Liver (tissue), 8 donors: ENCODE measurements at regions not wholly inside any gene's neighbourhood (a gene's known extent, or its start where the extent isn't known, plus 50 kb on each side); places are given as distances from the start of the nearest gene placed in this dataset.

Experiments used
- DNase-seq: peaks from one replicate; pipeline ENCODE4 v3.0.0-alpha.2; 2017; ENCODE audit warnings: low spot score
- H3K27ac ChIP-seq, 2 donors: one replicate each; pipeline ENCODE4 v1.7.0; 2013; ENCODE audit warnings: inconsistent platforms in 2 of 2, low read length in 2 of 2, control low read depth in 1 of 2, low read depth in 1 of 2, mild to moderate bottlenecking in 1 of 2
- H3K27me3 ChIP-seq, 4 donors: one replicate each; pipeline versions ENCODE4 v1.6.1 to v1.7.0; 2013; ENCODE audit warnings: low read length in 3 of 4, inconsistent platforms in 1 of 4, mild to moderate bottlenecking in 1 of 4, moderate library complexity in 1 of 4; ENCODE audit not compliant: control insufficient read depth in 4 of 4, insufficient read depth in 4 of 4
- H3K36me3 ChIP-seq, 4 donors: one replicate each; pipeline versions ENCODE4 v1.6.1 to v1.7.0; 2013; ENCODE audit warnings: low read length in 3 of 4, mild to moderate bottlenecking in 3 of 4, low read depth in 1 of 4, moderate library complexity in 1 of 4; ENCODE audit not compliant: control insufficient read depth in 4 of 4, insufficient read depth in 3 of 4
- H3K4me1 ChIP-seq, 4 donors: one replicate each; pipeline versions ENCODE4 v1.6.1 to v1.7.0; 2013; ENCODE audit warnings: low read length in 3 of 4, mild to moderate bottlenecking in 3 of 4, moderate library complexity in 1 of 4; ENCODE audit not compliant: control insufficient read depth in 4 of 4, insufficient read depth in 4 of 4
- H3K4me3 ChIP-seq, 3 donors: one replicate each; pipeline versions ENCODE4 v1.6.1 to v1.7.0; 2013; ENCODE audit warnings: low read length in 3 of 3, control low read depth in 1 of 3, low read depth in 1 of 3, mild to moderate bottlenecking in 1 of 3
- H3K9ac ChIP-seq, 2 donors: one replicate each; pipeline ENCODE4 v1.7.0; 2013; ENCODE audit warnings: low read length in 2 of 2, mild to moderate bottlenecking in 2 of 2, moderate library complexity in 2 of 2, control low read depth in 1 of 2, low read depth in 1 of 2
- H3K9me3 ChIP-seq, 4 donors: one replicate each; pipeline versions ENCODE4 v1.6.1 to v1.7.0; 2013; ENCODE audit warnings: low read length in 3 of 4; ENCODE audit not compliant: control insufficient read depth in 4 of 4
- EGR1 ChIP-seq, 2 donors: IDR thresholded peaks; 2 replicates each; pipeline ENCODE4 v1.6.1; 2016 to 2018; ENCODE audit warnings: antibody characterized with exemption in 2 of 2, low read depth in 2 of 2
- FOXA1 ChIP-seq: IDR thresholded peaks from 2 replicates; pipeline ENCODE4 v1.6.1; 2016; ENCODE audit warnings: antibody characterized with exemption
- FOXA2 ChIP-seq: IDR thresholded peaks from 2 replicates; pipeline ENCODE4 v1.6.1; 2016; ENCODE audit warnings: antibody characterized with exemption
- GABPA ChIP-seq, 2 donors: IDR thresholded peaks in 1 of 2; conservative IDR thresholded peaks in 1 of 2; 2 replicates each; pipeline ENCODE4 v1.6.1; 2016; ENCODE audit warnings: antibody characterized with exemption in 2 of 2, mild to moderate bottlenecking in 1 of 2, moderate library complexity in 1 of 2
- HNF4A ChIP-seq, 2 donors: conservative IDR thresholded peaks; 2 replicates each; pipeline ENCODE4 v1.6.1; 2016; ENCODE audit warnings: antibody characterized with exemption in 2 of 2, mild to moderate bottlenecking in 2 of 2
- HNF4G ChIP-seq: IDR thresholded peaks from 2 replicates; pipeline ENCODE4 v1.6.1; 2016; ENCODE audit warnings: antibody characterized with exemption
- JUND ChIP-seq, 2 donors: IDR thresholded peaks; 2 replicates each; pipeline ENCODE4 v1.6.1; 2016; ENCODE audit warnings: antibody characterized with exemption in 2 of 2
- NR2F2 ChIP-seq: IDR thresholded peaks from 2 replicates; pipeline ENCODE4 v1.6.1; 2016; ENCODE audit warnings: antibody characterized with exemption
- RAD21 ChIP-seq, 2 donors: IDR thresholded peaks; 2 replicates each; pipeline ENCODE4 v1.6.1; 2016; ENCODE audit warnings: antibody characterized with exemption in 2 of 2, mild to moderate bottlenecking in 2 of 2
- RXRA ChIP-seq, 2 donors: IDR thresholded peaks; 2 replicates each; pipeline ENCODE4 v1.6.1; 2017 to 2018; ENCODE audit warnings: antibody characterized with exemption in 2 of 2, mild to moderate bottlenecking in 1 of 2
- SP1 ChIP-seq: IDR thresholded peaks from 2 replicates; pipeline ENCODE4 v1.6.1; 2018; ENCODE audit warnings: antibody characterized with exemption, mild to moderate bottlenecking
- TAF1 ChIP-seq: conservative IDR thresholded peaks from 2 replicates; pipeline ENCODE4 v1.6.1; 2016; ENCODE audit warnings: antibody characterized with exemption, mild to moderate bottlenecking
- YY1 ChIP-seq: IDR thresholded peaks from 2 replicates; pipeline ENCODE4 v1.6.1; 2016; ENCODE audit warnings: antibody characterized with exemption, mild to moderate bottlenecking
- WGBS: extraction: QIAGEN DNeasy Blood & Tissue Kit; methylation state at CpG from one replicate; pipeline ENCODE4 v1.1.7; 2013; 5-methylcytosine and 5-hydroxymethylcytosine counted together
- TF ChIP-seq, protein P1 (sequence below): IDR thresholded peaks from 2 replicates; pipeline ENCODE4 v1.6.1; 2016; ENCODE audit warnings: antibody characterized with exemption
- TF ChIP-seq, protein P2 (sequence below): fragments of 150-350 bp; IDR thresholded peaks from 2 replicates; pipeline ENCODE4 v1.5.1; 2017; ENCODE audit warnings: improper control_type of control experiment, low read depth, low read length; ENCODE audit not compliant: missing input control
- TF ChIP-seq, protein P3 (sequence below): IDR thresholded peaks from 2 replicates; pipeline ENCODE4 v1.6.1; 2016; ENCODE audit warnings: antibody characterized with exemption
- TF ChIP-seq, protein P4 (sequence below): IDR thresholded peaks from 2 replicates; pipeline ENCODE4 v1.6.1; 2016; ENCODE audit warnings: antibody characterized with exemption
- TF ChIP-seq, protein P5 (sequence below): IDR thresholded peaks from 2 replicates; pipeline ENCODE4 v1.6.1; 2016; ENCODE audit warnings: antibody characterized with exemption, mild to moderate bottlenecking
- donor health status: healthy.
- donor health status: healthy.
- donor health status: healthy.
- donor health status: healthy.
- donor health status: healthy.

DNA sequence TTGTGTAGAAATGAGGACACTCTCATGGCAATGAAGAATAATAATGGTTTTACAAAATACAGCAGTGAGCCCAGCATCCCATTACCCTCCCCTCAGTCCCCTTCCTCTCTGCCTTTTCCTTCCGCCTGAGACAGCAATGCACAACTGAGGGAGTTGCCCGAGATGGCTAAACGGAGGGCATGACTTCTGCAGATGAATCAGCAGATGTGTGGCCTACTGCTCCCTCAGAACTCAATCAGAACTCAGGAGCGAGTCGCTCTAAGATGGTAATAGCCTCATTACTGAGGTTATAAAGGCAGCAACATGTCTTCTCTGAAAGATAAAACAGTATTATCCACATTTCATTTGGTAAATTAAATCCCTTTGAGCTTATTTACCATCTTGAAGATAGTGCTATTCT is 326.6 kb downstream of the ENC1 start:
- no peak for DNase-seq
- no peaks in the 10 kb centered on the region for H3K36me3 ChIP-seq
- no peak overlapping the region for H3K27ac ChIP-seq
- H3K9me3 ChIP-seq: no peaks in the 10 kb centered on the region
- WGBS: 94% methylated on average over 5 of the region's 5 CpGs
- no peak overlapping the region for H3K4me3 ChIP-seq
- TF ChIP-seq, protein P1, sequence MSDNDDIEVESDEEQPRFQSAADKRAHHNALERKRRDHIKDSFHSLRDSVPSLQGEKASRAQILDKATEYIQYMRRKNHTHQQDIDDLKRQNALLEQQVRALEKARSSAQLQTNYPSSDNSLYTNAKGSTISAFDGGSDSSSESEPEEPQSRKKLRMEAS: no peak
- TF ChIP-seq FOXA2: no peak
- TF ChIP-seq EGR1 (IDR thresholded peaks at IDR 0.05; ENCODE audit: low read depth in 2 of 2): no peak
- no peak for TF ChIP-seq RXRA (IDR thresholded peaks at IDR 0.05)
- no peak for TF ChIP-seq GABPA (IDR thresholded peaks at IDR 0.05 in 1 of 2, conservative IDR thresholded peaks at IDR 0.05 in 1 of 2)
- TF ChIP-seq HNF4A (conservative IDR thresholded peaks at IDR 0.05): no peak
- TF ChIP-seq FOXA1: no peak
- TF ChIP-seq, protein P2, sequence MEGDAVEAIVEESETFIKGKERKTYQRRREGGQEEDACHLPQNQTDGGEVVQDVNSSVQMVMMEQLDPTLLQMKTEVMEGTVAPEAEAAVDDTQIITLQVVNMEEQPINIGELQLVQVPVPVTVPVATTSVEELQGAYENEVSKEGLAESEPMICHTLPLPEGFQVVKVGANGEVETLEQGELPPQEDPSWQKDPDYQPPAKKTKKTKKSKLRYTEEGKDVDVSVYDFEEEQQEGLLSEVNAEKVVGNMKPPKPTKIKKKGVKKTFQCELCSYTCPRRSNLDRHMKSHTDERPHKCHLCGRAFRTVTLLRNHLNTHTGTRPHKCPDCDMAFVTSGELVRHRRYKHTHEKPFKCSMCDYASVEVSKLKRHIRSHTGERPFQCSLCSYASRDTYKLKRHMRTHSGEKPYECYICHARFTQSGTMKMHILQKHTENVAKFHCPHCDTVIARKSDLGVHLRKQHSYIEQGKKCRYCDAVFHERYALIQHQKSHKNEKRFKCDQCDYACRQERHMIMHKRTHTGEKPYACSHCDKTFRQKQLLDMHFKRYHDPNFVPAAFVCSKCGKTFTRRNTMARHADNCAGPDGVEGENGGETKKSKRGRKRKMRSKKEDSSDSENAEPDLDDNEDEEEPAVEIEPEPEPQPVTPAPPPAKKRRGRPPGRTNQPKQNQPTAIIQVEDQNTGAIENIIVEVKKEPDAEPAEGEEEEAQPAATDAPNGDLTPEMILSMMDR: no peak
- TF ChIP-seq, protein P3, sequence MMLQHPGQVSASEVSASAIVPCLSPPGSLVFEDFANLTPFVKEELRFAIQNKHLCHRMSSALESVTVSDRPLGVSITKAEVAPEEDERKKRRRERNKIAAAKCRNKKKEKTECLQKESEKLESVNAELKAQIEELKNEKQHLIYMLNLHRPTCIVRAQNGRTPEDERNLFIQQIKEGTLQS: no peak
- no peak for TF ChIP-seq RAD21 (IDR thresholded peaks at IDR 0.05)
- TF ChIP-seq, protein P4, sequence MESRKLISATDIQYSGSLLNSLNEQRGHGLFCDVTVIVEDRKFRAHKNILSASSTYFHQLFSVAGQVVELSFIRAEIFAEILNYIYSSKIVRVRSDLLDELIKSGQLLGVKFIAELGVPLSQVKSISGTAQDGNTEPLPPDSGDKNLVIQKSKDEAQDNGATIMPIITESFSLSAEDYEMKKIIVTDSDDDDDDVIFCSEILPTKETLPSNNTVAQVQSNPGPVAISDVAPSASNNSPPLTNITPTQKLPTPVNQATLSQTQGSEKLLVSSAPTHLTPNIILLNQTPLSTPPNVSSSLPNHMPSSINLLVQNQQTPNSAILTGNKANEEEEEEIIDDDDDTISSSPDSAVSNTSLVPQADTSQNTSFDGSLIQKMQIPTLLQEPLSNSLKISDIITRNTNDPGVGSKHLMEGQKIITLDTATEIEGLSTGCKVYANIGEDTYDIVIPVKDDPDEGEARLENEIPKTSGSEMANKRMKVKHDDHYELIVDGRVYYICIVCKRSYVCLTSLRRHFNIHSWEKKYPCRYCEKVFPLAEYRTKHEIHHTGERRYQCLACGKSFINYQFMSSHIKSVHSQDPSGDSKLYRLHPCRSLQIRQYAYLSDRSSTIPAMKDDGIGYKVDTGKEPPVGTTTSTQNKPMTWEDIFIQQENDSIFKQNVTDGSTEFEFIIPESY: no peak
- no peak for TF ChIP-seq JUND (IDR thresholded peaks at IDR 0.05)
- no peaks in the 10 kb centered on the region for H3K27me3 ChIP-seq
- H3K9ac ChIP-seq: no peak overlapping the region
- H3K4me1 ChIP-seq: no peaks in the 10 kb centered on the region

DNA sequence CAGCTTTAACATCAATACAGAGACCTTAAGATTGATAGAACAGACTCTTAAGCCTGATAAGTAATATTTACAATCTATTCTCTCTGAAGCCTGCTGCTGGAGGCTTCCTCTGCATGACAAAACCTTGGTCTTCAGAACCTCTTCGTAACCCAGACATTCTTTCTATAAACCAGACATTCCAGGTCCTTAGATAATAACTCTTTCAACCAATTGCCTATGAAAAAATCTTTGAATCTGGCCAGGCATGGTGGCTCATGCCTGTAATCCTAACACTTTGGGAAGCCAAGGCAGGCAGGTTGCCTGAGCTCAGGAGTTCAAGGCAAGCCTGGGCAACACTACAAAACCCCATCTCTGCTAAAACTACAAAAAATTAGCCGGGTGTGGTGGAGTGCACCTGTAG is 327.8 kb downstream of the ENC1 start:
- H3K4me1 ChIP-seq: no peaks in the 10 kb centered on the region
- H3K4me3 ChIP-seq: no peak overlapping the region
- H3K36me3 ChIP-seq: no peaks in the 10 kb centered on the region
- no peak overlapping the region for H3K27ac ChIP-seq
- 94% methylated on average over 2 of the region's 2 CpGs for WGBS
- no peak overlapping the region for H3K9ac ChIP-seq
- TF ChIP-seq SP1: no peak
- TF ChIP-seq RXRA (IDR thresholded peaks at IDR 0.05): no peak
- TF ChIP-seq, protein P5, sequence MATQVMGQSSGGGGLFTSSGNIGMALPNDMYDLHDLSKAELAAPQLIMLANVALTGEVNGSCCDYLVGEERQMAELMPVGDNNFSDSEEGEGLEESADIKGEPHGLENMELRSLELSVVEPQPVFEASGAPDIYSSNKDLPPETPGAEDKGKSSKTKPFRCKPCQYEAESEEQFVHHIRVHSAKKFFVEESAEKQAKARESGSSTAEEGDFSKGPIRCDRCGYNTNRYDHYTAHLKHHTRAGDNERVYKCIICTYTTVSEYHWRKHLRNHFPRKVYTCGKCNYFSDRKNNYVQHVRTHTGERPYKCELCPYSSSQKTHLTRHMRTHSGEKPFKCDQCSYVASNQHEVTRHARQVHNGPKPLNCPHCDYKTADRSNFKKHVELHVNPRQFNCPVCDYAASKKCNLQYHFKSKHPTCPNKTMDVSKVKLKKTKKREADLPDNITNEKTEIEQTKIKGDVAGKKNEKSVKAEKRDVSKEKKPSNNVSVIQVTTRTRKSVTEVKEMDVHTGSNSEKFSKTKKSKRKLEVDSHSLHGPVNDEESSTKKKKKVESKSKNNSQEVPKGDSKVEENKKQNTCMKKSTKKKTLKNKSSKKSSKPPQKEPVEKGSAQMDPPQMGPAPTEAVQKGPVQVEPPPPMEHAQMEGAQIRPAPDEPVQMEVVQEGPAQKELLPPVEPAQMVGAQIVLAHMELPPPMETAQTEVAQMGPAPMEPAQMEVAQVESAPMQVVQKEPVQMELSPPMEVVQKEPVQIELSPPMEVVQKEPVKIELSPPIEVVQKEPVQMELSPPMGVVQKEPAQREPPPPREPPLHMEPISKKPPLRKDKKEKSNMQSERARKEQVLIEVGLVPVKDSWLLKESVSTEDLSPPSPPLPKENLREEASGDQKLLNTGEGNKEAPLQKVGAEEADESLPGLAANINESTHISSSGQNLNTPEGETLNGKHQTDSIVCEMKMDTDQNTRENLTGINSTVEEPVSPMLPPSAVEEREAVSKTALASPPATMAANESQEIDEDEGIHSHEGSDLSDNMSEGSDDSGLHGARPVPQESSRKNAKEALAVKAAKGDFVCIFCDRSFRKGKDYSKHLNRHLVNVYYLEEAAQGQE: no peak
- TF ChIP-seq, protein P3: no peak
- TF ChIP-seq, protein P2: no peak
- TF ChIP-seq NR2F2: no peak
- no peak for TF ChIP-seq GABPA (IDR thresholded peaks at IDR 0.05 in 1 of 2, conservative IDR thresholded peaks at IDR 0.05 in 1 of 2)
- no peak for TF ChIP-seq EGR1 (IDR thresholded peaks at IDR 0.05; ENCODE audit: low read depth in 2 of 2)
- TF ChIP-seq, protein P1: no peak
- no peak for TF ChIP-seq TAF1
- no peak for TF ChIP-seq FOXA2
- TF ChIP-seq, protein P4: no peak
- TF ChIP-seq HNF4A (conservative IDR thresholded peaks at IDR 0.05): no peak
- no peak for TF ChIP-seq HNF4G
- no peak for TF ChIP-seq JUND (IDR thresholded peaks at IDR 0.05)
- TF ChIP-seq RAD21 (IDR thresholded peaks at IDR 0.05): no peak
- TF ChIP-seq FOXA1: no peak
- no peak for TF ChIP-seq YY1
- H3K9me3 ChIP-seq: no peaks in the 10 kb centered on the region
- DNase-seq: no peak
- no peaks in the 10 kb centered on the region for H3K27me3 ChIP-seq
